GM19395 (cell line): ENCODE measurements at regions not wholly inside any gene's neighbourhood (a gene's known extent, or its start where the extent isn't known, plus 50 kb on each side); places are given as distances from the start of the nearest gene placed in this dataset.
A peak's percentile ranks its signal among the peaks of the same experiment; 100 is the strongest.

Source experiments
- ATAC-seq: cut with Tn5 transposase; IDR thresholded peaks from one replicate; pipeline ENCODE4 v1.9.1; 2021; ENCODE audit warnings: mild to moderate bottlenecking, moderate library complexity; ENCODE audit not compliant: unreplicated experiment

DNA sequence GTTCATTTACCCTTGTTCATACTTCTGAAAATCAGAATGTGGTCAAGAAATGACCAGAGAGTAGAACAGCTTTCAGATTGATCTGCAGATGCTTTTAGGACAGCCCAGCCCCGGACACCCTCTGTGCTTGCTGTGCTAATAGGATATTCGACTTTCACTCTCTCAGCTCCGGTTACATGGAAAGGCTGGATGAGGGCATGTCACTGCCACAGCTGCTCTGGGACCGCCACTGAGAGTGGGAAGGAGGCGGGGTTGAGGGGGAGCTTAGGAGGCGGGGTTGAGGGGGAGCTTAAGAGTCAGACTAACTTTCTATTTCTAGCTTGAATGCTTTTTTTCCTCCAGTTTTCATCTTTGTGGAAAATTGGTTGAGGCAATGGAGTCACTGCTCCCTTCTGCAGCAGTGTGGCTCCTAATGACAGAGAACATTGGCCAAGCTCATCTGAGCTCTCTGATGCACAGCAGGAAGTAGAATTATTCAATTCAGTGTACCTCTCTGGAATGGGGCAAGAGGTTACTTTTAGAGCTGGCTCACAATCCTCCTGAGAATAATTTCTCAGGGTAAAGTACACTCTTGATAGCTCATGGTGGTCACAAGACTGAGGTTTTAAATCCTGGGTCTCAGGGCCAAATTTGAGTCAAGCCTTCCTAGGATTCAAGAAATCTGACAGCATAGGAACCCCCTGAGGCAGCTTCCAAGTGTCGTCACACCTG, 74.6 kb upstream of the NPAS1 start:
- ATAC-seq: no peak

DNA sequence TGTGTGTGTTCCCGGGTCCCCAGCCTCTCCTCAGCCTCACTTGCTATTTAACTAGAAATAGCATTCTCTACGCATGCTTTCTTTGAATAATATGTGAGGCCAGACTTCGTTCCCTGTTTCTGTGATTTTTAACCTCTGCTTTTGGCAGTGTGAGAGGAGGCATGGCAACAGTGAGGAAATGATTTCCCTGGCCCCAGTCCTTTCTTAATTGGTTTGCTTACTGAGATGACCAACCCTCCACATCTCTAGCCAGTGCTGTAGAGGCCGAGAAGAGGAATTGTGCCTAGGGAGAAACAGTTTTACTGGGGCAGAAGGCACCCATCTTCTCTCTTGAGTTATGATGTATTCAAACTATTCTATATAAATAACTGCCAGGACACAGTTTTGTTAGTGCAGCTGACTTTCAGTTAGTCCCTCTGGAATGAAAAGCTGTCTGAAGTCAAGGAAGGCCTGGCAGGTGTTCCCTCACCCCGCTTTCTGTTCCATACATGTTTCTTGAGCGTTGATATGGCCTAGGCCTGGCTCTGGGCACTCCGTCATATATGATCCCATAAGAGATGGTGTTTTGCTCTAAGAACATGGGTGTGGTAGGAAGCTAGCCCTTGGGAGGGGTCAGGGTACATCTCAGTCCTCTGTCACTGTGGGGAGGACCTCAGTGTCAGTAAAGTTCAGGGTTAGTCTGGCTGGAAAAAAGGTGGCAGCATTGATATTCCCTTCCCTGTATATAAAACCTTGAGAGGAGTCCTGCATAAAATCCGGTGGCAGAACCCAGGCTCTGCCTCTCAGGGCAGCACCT, 73.7 kb upstream of the NPAS1 start:
- ATAC-seq: no peak

DNA sequence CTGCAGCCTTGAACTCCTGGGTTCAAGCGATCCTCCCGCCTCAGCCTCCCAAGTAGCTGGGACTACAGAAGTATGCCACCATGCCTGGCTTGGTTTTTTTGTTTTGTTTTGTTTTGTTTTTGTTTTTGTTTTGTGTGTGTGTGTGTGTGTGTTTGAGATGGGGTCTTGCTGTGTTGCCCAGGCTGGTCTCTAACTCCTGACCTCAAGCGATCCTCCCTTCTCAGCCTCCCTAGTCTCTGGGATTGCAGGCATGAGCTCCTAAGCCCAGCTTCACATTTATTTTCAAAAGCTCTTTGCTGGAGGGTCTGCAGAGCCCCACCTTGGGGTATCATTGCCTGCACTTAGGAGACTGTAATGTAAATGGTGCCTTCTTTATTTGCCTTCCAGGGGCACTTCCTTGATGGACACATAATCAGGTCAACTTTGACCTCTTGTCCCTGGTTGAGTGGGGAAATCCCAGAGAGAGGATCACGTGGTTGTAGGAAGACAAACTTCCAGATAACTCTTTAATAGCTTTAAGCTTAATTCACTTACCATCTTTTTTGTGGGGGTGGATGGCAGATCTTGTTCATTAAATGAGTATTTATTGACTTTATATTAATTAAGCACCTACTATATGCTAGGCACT, 72.9 kb upstream of the NPAS1 start:
- no peak for ATAC-seq

DNA sequence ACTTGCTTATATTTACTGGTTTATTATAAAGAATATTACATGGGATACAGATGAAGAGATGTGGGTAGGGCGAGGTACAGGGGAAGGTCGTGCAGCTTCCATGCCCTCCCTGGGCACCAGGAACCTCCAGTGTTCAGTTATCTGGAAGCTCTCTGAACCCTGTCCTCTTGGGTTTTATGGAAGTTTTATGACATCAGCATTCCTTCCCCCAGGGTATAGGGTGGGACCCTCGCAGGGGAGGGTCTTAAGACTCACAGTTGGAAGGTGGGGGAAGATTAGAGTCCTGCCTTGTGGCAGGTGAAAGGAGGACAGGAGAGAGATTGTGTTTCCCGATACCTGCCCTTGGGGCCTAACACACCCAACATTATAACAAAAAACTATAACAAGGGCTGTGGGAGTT, 71.8 kb upstream of the NPAS1 start:
- no peak for ATAC-seq

DNA sequence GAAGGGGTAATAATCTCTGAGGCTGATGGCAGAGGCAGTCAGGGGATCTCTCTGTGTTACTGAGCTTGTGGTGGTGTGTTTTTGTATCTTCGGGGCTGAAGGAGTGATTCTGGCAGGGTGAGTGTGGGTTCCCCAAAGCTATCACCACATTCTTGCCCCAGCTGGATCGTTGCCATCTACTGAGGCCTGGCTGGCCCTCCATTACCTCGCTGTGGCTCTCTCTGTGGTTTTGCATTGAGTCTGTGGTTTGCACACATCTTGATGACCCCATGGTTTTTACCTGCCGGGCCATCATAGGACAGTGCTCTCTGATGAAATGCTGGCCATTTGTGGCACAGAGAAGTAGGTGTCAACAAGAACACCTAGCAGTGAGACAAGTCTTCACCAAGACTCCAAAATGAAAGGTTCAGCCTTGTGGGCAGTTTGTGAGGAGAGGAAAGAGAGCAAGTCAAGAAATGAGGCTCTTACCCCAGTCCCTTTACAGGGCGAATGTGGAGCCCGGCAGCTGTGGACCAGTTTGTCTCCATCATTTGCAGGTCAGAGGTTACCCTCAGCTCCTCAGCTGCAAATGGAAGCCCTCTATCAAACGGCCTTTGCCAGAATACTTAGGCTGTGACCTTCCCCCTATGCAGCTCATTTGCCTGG, 69.0 kb upstream of the NPAS1 start:
- ATAC-seq: no peak

DNA sequence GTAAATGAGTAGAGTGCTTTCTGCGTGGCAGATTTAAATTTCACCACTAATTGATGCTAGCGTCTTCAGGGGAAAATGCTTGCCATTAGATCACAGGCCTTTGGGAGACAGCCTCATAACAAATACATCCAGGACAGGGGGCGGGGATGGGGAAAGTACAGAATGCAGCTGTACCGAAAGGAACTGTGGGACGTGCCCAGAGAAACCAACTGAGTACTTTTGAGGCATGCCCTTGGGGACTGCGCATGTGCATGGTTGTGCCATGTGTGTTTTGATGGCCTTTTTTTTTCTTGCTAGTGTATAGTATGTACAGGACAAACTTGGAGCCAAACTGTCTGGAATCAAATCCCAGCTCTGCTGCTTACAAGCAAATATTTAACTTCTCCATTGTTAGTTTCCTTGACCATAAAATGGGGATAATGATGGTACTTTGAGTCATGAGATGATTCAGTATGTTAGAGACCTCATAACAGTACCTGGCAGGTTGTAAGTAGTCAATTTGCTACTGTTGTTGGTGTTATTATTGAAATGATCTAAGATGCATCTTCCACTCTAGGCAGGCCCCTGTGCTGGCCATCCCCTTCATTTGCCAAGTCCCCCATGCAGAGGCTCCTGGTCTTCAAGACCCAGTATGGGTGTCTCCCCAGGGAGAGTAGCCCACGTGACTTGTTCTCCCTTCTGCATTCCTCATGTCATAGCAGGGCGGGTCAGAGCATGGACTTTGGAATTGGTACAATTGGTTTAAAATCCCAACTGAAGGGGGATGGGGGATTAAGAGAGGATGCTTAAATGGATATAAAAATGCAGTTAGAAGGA, 68.3 kb upstream of the NPAS1 start:
- no peak for ATAC-seq

DNA sequence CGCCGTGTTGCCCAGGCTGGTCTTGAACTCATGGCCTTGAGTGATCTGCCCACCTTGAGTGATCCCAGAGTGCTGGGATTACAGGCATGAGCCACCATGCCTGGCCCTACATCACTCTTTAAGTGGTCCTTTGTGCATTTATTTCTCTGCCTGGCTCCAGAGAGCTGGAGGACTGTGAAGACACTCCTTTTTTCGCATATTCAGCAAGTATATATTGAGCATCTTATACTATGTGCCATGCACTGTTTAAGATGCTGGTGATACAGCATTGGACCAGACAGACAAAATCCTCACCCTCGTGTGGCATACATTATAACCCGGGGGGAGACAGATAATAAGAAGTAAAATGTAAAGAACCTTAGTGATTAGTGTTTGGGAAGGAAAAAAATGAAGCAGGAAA, 66.8 kb upstream of the NPAS1 start:
- no peak for ATAC-seq

DNA sequence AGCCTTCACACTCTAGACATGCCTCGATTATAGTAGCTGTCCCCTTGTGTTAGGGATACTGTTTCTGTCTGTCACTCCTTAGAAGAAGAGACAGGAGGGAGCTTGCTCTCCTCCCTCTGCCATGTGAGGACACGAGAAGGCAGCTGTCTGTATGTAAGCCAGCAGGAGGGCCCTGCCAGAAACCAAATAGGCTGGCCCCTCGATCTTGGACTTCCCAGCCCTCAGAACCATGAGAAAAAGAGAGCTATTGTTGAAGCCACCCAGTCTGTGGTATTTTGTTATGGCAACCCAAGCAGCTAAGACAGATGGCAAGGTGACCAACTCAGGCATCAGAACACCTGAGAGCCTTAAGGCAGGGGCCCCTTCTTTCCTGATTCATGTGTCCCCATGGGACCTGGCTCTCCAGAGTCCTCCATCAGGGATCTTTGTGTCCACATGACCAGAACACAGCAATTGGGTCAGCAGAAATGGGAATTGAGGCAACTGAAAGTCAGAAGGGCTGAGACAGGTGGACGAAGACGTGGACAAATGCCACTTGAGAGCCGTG, 65.6 kb upstream of the NPAS1 start:
- no peak for ATAC-seq

DNA sequence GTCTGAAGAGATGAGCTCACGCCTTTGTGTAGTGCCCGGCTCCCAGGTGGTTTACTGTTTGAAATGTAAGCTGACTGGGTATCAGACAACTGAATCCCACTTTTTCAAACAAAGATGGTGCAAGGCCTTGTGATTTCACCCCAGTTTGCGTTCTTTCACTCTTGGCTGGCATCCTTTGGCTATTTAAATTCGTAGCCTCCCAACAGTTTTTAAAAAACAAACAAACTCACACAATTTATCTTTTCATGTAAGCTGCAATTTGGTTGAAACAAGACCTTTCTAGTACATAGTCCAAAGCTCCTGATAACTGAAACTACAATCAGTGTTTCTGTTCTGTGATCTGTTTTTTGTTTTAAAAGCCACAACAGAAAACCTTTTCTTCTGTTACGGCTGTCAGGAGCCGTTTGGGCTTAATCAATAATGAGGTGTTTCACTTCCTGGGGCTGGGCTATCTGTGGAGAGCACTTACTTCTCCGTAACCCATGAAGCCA, 65.1 kb upstream of the NPAS1 start:
- ATAC-seq: peak; percentile 52

DNA sequence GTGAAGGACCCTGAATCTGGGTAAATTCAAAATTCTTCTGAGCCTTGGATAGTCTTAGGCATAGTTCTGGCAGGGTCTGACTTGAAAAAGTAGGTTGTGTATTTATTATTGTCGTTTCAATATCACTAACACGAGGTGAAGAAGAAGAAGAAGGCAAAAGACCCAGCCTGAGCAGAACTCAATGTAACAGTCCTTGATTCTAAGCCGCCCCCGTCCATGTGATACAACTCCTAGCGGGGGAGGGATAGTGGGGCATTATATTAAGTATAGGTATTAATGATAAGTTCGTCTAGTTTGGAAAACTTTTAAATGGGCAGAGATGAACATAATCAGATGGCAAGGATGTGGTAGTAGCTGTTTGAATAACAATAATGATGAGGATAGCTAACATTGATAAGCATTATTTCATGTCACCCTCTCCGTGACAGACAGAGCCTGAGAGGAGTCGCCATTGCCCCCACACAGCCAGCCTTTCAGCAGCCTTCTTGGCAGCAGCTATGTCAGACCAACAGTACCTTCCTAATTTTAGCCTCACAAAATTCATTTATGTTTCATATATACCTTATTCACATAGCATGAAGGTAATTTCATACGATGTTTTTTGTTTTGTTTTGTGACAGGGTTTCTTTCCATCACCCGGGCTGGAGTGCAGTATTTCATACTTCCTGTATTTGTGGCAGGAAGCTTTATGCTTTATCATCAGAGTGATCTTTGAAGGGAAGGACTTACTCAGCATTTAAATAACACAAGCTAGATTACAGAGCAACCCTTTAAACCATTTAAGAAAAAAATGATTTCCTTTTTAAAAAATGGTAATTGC, 64.4 kb upstream of the NPAS1 start:
- peak; percentile 48 for ATAC-seq

DNA sequence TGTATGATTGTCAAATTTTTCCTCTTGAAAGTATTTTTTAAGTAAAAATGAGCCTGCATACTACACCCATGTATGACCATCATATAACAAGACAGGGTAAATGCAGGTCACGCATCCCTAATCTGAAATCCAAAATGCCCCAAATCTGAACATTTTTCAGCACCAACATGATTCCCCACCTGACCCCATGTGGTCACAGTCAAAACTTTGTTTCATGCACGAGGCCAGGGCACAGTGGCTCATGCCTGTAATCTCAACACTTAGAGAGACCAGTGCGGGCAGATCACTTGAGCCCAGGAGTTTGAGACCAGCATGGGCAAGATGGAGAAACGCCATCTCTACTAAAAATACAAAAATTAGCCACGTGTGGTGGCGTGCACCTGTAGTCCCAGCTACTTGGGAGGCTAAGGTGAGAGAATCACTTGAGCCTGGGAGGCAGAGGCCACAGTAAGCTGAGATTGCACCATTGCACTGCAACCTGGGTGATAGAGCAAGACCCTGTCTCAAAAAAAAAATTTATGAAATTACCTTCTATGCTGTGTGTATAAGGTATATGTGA, 63.7 kb upstream of the NPAS1 start:
- ATAC-seq: no peak

DNA sequence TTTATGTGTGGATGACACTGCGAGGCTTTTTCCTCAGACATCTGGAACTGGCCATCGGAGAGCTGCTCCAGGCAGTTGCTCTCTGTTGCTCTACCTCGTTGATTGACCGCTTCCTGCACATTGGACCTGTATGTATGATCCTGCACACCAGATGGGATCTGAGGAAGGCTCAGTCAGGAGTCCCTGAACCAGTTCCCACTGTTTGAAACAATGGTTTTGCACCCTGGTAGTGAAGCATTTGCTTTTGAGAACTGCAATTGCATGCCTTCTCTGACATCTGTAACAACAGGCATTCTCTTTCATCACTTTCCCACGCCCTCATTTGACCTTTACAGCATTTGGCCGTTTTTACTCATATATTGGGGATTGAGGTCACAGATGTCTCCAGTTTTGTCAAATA, 61.1 kb upstream of the NPAS1 start:
- no peak for ATAC-seq

DNA sequence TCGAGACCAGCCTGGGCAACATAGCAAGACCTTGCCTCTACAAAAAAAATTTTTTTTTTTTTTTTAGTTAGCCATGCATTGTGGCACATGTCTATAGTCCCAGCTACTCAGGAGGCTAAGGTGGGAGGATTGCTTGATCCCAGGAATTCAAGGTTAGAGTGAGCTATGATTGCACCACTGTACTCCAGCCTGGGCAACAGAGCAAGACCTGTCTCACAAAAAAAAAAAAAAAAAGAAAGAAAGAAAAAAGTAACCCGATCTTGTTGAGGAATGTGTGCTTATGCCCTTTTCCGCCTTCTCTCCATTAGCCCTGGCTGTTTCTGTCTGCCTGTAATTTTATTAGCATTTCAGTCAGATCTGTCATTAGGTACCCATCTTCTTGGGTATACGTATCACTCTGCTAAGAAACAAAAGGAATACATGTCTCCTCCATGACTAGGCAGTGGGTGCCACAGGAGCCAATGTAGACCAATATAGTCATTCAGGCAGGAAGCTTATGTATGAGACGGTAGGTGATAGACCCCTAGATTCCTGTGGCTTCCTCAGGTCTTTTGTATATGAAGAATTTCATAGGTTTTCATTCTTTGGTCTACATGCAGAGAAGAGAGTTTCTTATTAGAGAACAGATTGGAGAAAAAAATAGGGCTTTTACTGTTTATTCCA, 59.6 kb upstream of the NPAS1 start:
- ATAC-seq: no peak

DNA sequence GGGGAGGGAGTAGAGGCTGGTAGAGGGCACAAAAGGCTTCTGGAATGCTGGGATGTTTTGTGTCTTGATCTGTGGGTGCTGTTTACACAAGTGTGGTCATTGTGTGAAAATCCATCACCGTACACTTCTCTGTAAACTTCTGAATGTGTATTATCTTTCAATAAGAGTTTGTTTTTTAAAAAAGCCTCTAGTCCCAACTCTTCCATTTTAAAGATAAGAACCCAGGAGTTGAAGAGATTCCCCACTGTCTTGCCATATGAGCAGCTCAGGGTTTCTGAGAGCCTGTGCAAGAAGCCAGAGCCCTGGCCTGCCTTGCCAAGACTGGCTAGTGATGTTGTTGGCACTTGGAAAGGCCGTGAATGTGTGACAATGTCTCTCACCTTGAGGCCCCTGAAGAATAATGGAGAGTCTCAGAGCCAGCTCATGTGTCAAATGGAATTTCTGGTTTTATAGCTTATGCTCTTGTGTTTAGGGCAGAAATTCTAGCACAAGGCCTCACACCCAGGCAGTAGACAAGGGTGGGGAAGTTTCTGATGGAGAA, 57.5 kb upstream of the NPAS1 start:
- no peak for ATAC-seq

DNA sequence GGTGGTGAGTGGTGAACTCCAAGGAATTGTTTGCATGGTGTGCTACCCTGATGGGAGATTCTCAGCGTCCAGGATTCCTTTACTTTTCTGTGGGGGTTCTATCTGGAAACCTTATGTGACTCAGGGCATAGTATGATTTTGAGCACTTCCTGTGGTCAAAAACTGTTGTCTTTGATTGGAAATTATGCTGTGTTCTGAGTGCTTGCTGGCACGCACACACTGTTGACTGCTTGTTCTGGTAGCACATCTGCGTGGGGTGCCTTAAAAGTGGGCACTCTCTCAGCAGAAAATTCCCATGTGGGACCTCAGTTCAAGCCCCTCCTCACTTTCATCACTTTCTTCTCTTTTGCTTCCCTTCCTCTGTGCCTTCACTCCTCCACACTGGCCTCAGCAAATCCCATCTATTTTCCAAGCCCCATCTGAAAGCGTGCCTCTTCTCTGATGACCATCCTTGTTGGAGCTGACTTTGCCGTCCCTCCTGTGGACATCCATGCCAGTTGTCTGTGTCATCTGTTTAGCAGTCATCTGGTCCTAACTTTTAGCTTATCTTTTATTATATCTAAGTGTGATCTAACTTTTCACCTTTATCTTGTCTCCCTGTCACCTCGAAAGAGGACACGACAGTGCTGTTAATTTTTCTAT, 56.4 kb upstream of the NPAS1 start:
- ATAC-seq: no peak

DNA sequence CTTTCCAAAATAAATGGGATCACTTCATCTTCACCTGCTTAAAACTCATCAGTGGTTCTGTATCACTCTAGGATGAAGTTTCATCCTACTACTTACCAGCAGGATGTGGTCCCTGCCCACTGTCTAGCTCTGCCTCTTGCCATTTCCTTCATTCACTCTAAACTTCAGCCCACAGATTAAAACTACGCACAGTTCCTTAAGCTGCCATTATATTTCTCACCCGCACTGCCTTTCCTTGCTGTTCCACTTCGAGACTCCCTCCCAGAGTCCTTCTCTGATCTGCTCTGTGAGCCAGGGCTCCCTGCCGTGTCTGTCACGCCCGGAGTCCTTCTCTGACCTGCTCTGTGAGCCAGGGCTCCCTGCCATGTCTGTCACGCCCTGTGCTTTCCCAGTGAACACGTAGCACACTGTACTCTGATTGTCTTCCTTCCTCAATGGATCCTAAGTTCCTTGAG, 52.0 kb upstream of the NPAS1 start:
- no peak for ATAC-seq
